ENCODE measurements at regions not wholly inside any gene's neighbourhood (a gene's known extent, or its start where the extent isn't known, plus 50 kb on each side); places are given as distances from the start of the nearest gene placed in this dataset.
A peak's percentile ranks its signal among the peaks of the same experiment; 100 is the strongest.

DNA sequence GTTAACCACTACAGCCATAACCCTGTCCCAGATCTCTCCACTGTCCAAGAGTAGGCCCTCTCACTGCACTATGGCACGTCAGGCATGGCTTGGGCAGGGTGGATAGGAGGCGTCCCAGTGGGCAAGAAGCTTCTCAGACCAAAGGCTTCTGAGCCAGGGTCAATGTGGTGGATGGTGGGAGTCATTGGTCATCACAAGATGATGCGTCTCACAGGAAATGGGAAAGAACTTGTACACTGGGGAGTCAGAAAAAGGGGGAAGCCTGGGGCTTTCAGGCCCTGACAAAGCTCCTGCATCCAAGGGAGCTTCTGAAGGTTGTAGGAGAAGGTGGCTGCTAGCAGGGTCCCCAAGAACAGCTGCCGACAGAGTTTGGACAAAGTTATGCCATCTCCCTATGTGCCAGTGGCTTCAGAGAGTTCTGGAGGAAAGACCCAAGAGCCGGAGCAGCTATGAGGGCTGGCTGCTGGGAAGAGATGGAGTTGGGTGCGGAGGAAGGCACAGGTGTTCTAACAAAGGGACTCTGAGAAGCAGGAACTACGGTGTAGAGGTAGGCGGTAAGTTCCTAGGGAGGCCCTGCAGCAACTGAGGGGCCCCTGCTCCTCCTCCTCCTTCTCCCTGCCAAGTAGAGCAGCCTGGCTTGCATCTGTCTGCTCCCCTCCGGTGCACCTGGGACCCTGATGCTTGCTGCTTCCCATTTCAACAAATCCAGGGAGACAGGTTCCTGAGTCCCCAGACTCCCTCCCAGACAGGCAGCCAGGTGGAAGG lies 81.1 kb downstream of the ARL6IP4 start:
- no peak overlapping the region for H3K4me3 ChIP-seq (replicated peaks in 1 of 3; ENCODE audit: low read depth in 2 of 3, low read length in 3 of 3)
- Mint-ChIP-seq H3K4me3 (no peak overlapping the region), H3K27ac (peak overlapping the region in 3 of 7 donors; percentile 10 to 68 (median 38)), H3K4me1 (peaks cover 49% of the 10 kb centered on the region), H3K36me3 (no peaks in the 10 kb centered on the region), H3K27me3 (ENCODE audit: low read depth in 3 of 3) (peaks cover 0 to 2% (median 1%) of the 10 kb centered on the region in 3 donors), H3K9me3 (peaks cover 0 to 2% (median 0%) of the 10 kb centered on the region in 7 donors)
- no peak overlapping the region for H3K4me2 ChIP-seq (replicated peaks; ENCODE audit: extremely low read depth, low read length, poor library complexity, severe bottlenecking)
- H3K27ac ChIP-seq (ENCODE audit: low read depth in 1 of 2, low read length in 2 of 2) = no peak overlapping the region
- TF ChIP-seq, protein P1, sequence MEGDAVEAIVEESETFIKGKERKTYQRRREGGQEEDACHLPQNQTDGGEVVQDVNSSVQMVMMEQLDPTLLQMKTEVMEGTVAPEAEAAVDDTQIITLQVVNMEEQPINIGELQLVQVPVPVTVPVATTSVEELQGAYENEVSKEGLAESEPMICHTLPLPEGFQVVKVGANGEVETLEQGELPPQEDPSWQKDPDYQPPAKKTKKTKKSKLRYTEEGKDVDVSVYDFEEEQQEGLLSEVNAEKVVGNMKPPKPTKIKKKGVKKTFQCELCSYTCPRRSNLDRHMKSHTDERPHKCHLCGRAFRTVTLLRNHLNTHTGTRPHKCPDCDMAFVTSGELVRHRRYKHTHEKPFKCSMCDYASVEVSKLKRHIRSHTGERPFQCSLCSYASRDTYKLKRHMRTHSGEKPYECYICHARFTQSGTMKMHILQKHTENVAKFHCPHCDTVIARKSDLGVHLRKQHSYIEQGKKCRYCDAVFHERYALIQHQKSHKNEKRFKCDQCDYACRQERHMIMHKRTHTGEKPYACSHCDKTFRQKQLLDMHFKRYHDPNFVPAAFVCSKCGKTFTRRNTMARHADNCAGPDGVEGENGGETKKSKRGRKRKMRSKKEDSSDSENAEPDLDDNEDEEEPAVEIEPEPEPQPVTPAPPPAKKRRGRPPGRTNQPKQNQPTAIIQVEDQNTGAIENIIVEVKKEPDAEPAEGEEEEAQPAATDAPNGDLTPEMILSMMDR (IDR thresholded peaks at IDR 0.05) = no peak
- no peak overlapping the region for H2AFZ ChIP-seq (ENCODE audit: insufficient read depth, low read depth, low read length, poor library complexity, severe bottlenecking)
- H3K27me3 ChIP-seq (ENCODE audit: control insufficient read depth in 2 of 2, insufficient read depth in 2 of 2, low read length in 2 of 2) = no peaks in the 10 kb centered on the region
- intact Hi-C loops (cut with micrococcal nuclease) = loop anchor here in 1 of 2 donors (2.0 to 5.0 kb wide), 2 partner anchors 36 to 89 kb away; partner anchors contain the start of gene PITPNM2
- no peaks in the 10 kb centered on the region for H3K9me3 ChIP-seq (replicated peaks in 1 of 2; ENCODE audit: control insufficient read depth in 1 of 2, insufficient read depth in 1 of 2, low read length in 2 of 2)
- no peak for DNase-seq
- no peaks in the 10 kb centered on the region for H3K36me3 ChIP-seq (replicated peaks in 1 of 2; ENCODE audit: control insufficient read depth in 1 of 2, insufficient read depth in 2 of 2, low read length in 2 of 2)
- peaks cover 39 to 42% of the 10 kb centered on the region in 2 donors for H3K4me1 ChIP-seq (ENCODE audit: control insufficient read depth in 1 of 2, insufficient read depth in 2 of 2, low read length in 2 of 2)
- H3K9ac ChIP-seq (ENCODE audit: insufficient read depth, low read length, poor library complexity, severe bottlenecking) = no peak overlapping the region
- H3K79me2 ChIP-seq (ENCODE audit: insufficient read depth, low read length) = no peaks in the 10 kb centered on the region
- H4K20me1 ChIP-seq (ENCODE audit: insufficient read depth, low read length) = no peaks in the 10 kb centered on the region
- 81% methylated on average over 3 of the region's 9 CpGs for WGBS (ENCODE audit: insufficient coverage)

DNA sequence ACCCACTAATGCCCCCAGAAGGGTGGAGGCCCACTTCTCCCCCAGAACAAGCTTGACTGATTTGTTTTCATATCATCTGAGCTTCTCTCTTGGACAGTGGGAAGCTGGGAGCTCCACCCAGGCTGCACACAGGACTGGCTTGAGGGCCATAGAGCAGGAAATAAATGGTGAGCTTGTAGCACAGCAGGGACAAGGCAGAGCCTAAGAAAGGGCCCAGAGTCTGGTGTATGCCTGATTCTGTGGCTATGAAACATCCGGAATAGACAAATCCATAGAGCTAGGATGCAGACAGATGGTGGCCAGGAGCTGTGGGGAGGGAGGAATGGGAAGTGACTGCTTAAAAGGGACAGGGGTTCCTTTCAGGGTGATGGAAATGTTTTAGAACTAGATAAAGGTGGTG lies 79.0 kb downstream of the ARL6IP4 start:
- DNase-seq = no peak
- TF ChIP-seq, protein P1 (IDR thresholded peaks at IDR 0.05) = no peak
- H4K20me1 ChIP-seq (ENCODE audit: insufficient read depth, low read length) = no peaks in the 10 kb centered on the region
- H3K79me2 ChIP-seq (ENCODE audit: insufficient read depth, low read length) = no peaks in the 10 kb centered on the region
- H3K4me3 ChIP-seq (replicated peaks in 1 of 3; ENCODE audit: low read depth in 2 of 3, low read length in 3 of 3) = no peak overlapping the region
- H3K36me3 ChIP-seq (replicated peaks in 1 of 2; ENCODE audit: control insufficient read depth in 1 of 2, insufficient read depth in 2 of 2, low read length in 2 of 2) = no peaks in the 10 kb centered on the region
- Mint-ChIP-seq H3K9me3 (peaks cover 0 to 2% (median 0%) of the 10 kb centered on the region in 7 donors), H3K4me3 (no peak overlapping the region), H3K27ac (no peak overlapping the region), H3K4me1 (peaks cover 31% of the 10 kb centered on the region), H3K27me3 (ENCODE audit: low read depth in 3 of 3) (peaks cover 0 to 5% (median 2%) of the 10 kb centered on the region in 3 donors), H3K36me3 (no peaks in the 10 kb centered on the region)
- WGBS (ENCODE audit: insufficient coverage) = 36% methylated on average over 1 of the region's 1 CpG
- H3K9ac ChIP-seq (ENCODE audit: insufficient read depth, low read length, poor library complexity, severe bottlenecking) = no peak overlapping the region
- H2AFZ ChIP-seq (ENCODE audit: insufficient read depth, low read depth, low read length, poor library complexity, severe bottlenecking) = no peak overlapping the region
- no peak overlapping the region for H3K4me2 ChIP-seq (replicated peaks; ENCODE audit: extremely low read depth, low read length, poor library complexity, severe bottlenecking)
- no peak overlapping the region for H3K27ac ChIP-seq (ENCODE audit: low read depth in 1 of 2, low read length in 2 of 2)
- no peaks in the 10 kb centered on the region for H3K9me3 ChIP-seq (replicated peaks in 1 of 2; ENCODE audit: control insufficient read depth in 1 of 2, insufficient read depth in 1 of 2, low read length in 2 of 2)
- H3K27me3 ChIP-seq (ENCODE audit: control insufficient read depth in 2 of 2, insufficient read depth in 2 of 2, low read length in 2 of 2) = no peaks in the 10 kb centered on the region
- peaks cover 22 to 25% of the 10 kb centered on the region in 2 donors for H3K4me1 ChIP-seq (ENCODE audit: control insufficient read depth in 1 of 2, insufficient read depth in 2 of 2, low read length in 2 of 2)
- intact Hi-C loops (cut with micrococcal nuclease) = no loop called here
